ENCODE measurements at regions not wholly inside any gene's neighbourhood (a gene's known extent, or its start where the extent isn't known, plus 50 kb on each side); places are given as distances from the start of the nearest gene placed in this dataset.

- no peak for DNase-seq (ENCODE audit: low read depth)
These were observed 218.2 kb upstream of the PRICKLE1 start for GRCh38 chr12:42807766-42808165.

DNA sequence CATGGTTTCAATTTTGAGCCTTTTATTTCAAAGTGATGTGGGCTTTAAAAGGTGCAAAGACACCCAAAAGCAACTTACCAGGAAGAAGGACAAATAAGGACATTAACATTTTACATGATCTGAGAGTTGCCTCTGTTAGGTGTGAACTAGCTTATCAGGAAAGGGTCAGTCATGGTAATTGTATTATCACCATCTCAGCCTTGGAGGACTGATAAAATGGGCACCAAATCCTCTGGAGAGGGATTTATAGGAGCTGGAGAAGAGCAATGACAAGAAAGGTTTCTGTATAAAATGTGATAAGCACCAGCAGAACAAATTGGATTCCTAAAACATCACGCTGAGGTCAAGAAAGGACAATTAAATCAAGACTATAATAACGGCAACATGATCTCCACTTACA lies 217.7 kb upstream of the PRICKLE1 start:
- DNase-seq (ENCODE audit: low read depth): no peak

DNA sequence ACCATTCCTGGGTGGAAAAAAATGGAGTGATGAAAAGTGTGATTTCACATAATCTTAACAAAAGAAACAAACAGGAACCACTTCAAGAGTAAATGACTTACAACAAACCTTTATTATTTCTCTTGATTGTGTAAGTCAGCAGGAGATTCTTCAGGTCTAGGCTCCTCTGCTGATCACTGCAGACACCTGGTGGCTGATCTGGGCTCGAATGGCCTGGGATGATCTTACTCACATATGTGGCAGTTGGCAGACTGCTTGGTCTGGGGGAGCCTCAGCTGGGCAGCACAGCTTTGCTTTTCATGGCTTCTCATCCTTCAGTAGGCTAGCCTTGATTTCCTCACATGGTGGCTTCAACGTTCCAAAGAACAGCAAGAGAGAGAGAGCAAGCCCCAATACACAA lies 215.4 kb upstream of the PRICKLE1 start:
- DNase-seq (ENCODE audit: low read depth): peak; percentile 25

- DNase-seq (ENCODE audit: low read depth): peak; percentile 61
These were observed 213.2 kb upstream of the PRICKLE1 start for GRCh38 chr12:42802785-42803189.

DNA sequence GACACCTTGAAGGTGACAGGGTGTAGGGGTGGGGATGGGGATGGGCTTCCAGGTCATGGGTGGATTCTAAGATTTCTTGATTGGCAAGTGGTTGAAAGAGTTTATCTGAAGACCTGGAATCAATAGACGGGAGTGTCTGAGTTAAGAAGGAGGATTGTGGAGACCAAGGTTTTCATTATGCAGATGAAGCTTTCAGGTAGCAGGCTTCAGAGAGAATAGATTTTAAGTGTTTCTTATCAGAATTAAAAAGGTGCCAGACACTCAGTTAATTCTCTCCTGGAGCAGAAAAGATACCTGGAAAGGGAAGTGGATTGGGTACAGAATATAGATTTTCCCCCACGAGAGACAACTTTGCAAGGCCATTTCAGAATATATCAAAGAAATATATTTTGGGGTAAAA lies 211.7 kb upstream of the PRICKLE1 start:
- no peak for DNase-seq (ENCODE audit: low read depth)

DNA sequence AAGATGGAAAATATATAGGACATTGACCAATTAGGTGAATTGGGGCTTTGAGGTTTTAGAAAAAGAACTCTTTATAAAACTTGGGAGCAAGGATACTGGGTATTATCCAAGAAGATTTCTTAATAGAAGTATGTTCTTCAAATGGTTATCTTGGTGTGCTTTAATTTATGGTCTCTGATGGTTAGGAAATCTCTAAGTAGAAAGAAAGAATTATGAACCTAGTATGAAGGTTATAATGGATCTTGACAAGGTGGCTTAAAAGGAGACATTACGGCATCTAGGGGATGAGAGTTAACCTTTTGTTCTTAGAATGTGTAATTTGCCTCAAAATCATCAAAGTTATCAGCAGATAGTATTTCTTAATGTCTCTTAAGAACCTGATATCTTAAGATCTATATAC lies 210.4 kb upstream of the PRICKLE1 start:
- DNase-seq (ENCODE audit: low read depth): no peak

- DNase-seq (ENCODE audit: low read depth): peak; percentile 83
These were observed 209.4 kb upstream of the PRICKLE1 start for GRCh38 chr12:42798811-42799438.

- DNase-seq (ENCODE audit: low read depth): no peak
These were observed 205.3 kb upstream of the PRICKLE1 start for GRCh38 chr12:42794806-42795205.

DNA sequence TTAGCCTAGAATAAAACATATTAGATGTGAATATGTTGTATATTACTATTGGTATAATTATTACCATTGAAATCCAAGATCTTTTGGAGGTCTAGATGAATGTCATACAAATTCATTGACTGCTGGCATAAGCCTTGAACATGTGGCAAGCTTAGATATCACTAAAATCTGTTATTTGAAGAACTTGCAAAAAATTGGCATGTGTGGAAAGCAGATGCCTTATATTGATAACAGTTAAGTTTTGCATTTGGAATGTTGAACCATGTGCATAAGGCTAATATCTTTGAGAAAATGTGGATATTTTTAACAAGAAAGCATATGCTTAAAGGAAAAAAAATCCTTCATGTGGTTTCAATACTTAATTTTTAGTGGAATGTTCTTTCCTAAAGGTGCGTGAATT lies 203.6 kb upstream of the PRICKLE1 start:
- DNase-seq (ENCODE audit: low read depth): no peak

DNA sequence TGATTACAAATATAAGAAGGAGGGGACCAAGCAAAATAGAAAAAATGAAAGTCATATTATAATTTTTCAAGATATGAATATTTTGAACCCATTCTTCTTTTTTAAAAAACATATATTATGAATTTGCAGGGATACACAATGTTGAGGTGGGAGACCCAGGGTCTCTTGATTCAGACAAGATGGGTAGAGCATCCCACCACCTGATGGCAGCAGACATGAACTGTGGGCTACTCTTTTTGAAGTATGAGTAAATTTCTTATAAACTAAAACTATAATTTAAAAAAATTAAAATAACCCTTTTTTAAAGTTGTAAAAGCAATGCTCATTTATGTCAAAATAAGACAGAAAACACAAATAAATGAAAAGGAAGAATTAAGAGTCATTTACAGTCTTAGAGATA lies 202.7 kb upstream of the PRICKLE1 start:
- no peak for DNase-seq (ENCODE audit: low read depth)

DNA sequence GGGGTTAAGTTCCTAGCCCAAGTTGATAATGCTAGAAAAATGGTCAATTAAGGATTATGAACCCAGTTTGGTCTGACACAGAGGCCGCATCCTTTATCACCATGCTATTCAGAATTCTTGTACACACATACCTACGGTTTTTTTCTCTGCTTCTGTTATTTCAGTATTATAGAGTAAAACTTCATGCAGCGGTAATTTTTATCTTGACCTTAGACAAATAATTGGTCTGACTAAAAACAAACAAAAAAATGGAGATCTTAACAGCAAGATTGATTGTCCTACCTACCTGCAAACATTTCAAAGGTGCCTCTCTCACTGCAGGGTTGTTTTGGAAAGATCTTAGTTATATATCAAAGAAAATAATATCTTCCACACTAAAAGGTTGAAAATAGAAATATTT lies 201.9 kb upstream of the PRICKLE1 start:
- no peak for DNase-seq (ENCODE audit: low read depth)

GRCh38 chr12:42790761-42791151 lies 201.2 kb upstream of the PRICKLE1 start:
- DNase-seq (ENCODE audit: low read depth): peak; percentile 28

DNA sequence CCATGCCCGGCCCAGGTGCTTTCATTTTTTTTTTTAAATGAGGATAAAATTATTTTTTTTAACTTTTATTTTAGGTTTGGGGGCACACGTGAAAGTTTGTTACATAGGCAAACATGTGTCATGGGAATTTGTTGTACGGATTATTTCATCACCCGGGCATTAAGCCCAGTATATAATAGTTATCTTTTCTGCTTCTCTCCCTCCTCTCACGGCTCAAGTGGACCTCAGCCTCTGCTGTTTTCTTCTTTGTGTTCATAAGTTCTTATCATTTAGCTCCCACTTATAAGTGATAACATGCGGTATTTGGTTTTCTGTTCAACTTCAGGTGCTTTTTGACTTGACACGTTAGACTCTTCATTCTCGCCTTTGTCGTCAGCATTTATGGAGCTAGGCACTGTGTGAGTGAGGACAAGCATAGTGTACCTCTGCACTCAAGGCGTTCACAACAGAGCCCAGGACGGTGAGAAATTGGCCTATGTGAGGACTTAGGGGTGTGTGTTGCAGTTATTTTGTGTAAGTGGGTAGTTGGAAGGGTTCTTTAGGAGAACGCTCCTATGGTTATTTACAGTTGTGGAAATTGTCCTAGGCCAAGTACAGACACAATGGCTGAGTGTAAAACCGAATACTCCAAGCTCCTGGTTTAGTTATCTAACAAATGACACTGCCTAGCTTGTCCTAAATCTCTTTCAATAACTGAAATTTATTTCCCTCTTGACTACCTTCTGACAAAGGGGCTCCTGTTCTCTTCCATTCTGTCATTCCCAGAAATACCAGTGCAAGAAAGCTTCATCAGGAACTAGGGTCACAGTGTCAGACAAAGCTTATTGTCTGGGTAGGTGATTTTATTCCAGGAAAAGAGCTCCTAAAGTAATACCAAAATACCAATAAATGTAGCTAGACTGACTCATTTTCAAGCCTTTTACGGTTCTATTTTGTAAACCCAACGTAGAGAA lies 200.5 kb upstream of the PRICKLE1 start:
- no peak for DNase-seq (ENCODE audit: low read depth)

- DNase-seq (ENCODE audit: low read depth): no peak
These were observed 197.0 kb upstream of the PRICKLE1 start for GRCh38 chr12:42786400-42787148.

DNA sequence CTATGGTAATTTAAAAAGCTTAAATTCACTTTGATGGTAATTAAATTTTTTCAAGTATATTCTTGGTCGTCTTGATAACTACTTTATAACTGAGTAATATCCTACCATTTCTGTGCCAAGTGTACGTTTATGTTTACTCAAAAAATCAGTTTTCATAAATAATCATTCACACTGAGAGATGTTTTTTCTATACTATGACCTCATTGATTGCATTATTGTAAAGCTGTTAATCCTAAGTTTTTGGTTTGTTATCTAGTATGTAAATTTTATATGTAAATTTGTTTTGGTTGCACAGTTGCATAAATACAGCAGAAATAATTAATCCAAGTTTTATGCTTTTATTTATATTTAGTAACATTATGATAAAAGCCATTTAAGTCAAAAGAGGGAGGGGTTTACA lies 196.4 kb upstream of the PRICKLE1 start:
- DNase-seq (ENCODE audit: low read depth): no peak

GRCh38 chr12:42780671-42781070 lies 191.1 kb upstream of the PRICKLE1 start:
- no peak for DNase-seq (ENCODE audit: low read depth)

DNA sequence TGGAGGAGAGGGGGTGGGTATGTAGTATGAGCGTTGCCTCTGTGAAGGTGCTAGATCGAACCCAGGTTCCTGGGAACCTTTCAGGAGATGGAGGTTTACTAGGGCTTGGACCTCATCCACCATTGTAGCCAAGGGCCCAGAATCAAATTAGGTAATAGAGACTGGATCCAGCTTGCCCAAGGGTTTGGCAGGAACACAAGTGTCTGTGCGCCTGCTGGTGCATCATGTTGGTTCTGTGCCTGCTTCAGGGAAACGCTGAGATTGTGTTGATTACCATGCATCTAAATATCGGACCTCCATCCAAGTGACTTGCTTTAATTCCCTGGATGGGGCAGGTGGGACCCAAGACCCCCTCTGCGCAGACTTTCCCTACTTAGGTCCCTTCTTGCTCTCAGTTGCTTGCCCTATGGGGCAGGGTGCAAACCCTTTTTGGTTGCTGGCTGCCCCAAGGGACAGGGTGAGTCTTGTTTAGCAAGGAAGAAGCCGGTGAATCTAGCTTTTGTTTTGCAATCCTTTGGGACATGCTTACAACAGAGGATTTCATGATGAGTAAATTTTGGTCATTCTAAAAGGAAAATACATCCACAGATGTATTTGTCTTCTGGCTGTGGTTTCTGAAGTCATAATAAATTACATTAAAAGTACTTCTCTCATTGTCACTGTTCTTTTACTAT lies 189.8 kb upstream of the PRICKLE1 start:
- no peak for DNase-seq (ENCODE audit: low read depth)

- DNase-seq (ENCODE audit: low read depth): no peak
These were observed 186.8 kb upstream of the PRICKLE1 start for GRCh38 chr12:42776396-42776795.

DNA sequence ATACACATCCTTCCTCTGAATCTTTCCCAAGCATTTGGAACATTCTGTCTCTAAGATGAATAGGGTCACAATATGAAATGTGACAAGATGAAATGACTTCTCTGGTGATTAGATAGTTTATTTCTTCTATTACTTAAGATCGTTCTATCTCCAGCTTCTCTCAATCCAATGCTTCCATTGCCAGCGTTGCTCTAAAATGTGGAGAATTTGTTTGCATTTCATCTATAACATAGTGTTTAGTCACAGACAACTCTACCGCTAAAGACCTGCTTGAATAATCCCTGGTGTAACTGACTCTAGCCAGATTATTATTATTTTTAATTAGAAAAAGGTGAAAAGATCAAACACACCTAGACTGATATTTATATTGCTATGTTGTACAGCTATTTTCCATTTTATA lies 184.7 kb upstream of the PRICKLE1 start:
- DNase-seq (ENCODE audit: low read depth): no peak

DNA sequence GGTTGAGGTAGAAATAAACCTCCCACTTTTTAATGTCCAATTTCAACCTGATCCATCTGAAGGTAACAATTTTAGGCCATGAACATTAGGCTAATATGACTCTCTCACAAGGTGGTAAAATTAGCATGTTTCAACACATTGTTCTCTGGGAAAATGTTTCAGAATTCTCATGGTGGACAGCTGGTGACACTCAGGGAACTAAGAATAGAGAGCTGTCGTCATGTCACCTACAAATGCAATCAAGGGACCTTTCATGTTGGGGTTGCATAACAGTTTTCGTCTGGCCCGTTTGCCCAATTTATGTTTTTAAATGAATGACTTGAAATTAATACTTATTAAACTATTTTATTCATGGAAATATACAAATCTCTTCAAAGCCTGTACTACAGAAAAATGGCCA lies 180.7 kb upstream of the PRICKLE1 start:
- DNase-seq (ENCODE audit: low read depth): no peak

- DNase-seq (ENCODE audit: low read depth): no peak
These were observed 179.9 kb upstream of the PRICKLE1 start for GRCh38 chr12:42769455-42769854.

Data from myocyte (in vitro differentiated cells).